Fibroblast of lung (primary cell): ENCODE measurements at regions not wholly inside any gene's neighbourhood (a gene's known extent, or its start where the extent isn't known, plus 50 kb on each side); places are given as distances from the start of the nearest gene placed in this dataset.

Experiments
- DNase-seq, 2 donors: peaks; one replicate each; pipeline versions ENCODE4 v3.0.0 to v3.0.0-alpha.2; 2010; ENCODE audit warnings: low read depth in 2 of 2
- H2AFZ ChIP-seq: 2 replicates; pipeline ENCODE4 v1.5.1; 2012; ENCODE audit warnings: low read length, control low read depth, inconsistent platforms
- H3K27ac ChIP-seq: 2 replicates; pipeline ENCODE4 v1.5.1; 2011; ENCODE audit warnings: low read length, control low read depth; ENCODE audit not compliant: insufficient read depth
- H3K27me3 ChIP-seq: 2 replicates; pipeline ENCODE4 v1.5.1; 2011; ENCODE audit warnings: mild to moderate bottlenecking, low read length; ENCODE audit not compliant: control insufficient read depth, insufficient read depth
- H3K36me3 ChIP-seq: 2 replicates; pipeline ENCODE4 v1.5.1; 2011; ENCODE audit warnings: low read length; ENCODE audit not compliant: control insufficient read depth, insufficient read depth
- H3K4me1 ChIP-seq: 2 replicates; pipeline ENCODE4 v1.5.1; 2011; ENCODE audit warnings: low read length; ENCODE audit not compliant: control insufficient read depth, insufficient read depth; ENCODE audit errors: extremely low read depth
- H3K4me2 ChIP-seq: 2 replicates; pipeline ENCODE4 v1.5.1; 2011; ENCODE audit warnings: low read length, control low read depth; ENCODE audit not compliant: insufficient read depth; ENCODE audit errors: extremely low read depth
- H3K4me3 ChIP-seq, 4 experiments: fragments of 200-600 bp in 1 of 4; sonication (generic) in 1 of 4; replicated peaks in 1 of 4; 2 replicates each; pipeline ENCODE4 v1.5.1; 2011 to 2016; ENCODE audit warnings: low read length in 4 of 4, low read depth in 3 of 4, mild to moderate bottlenecking in 3 of 4, control low read depth in 2 of 4, inconsistent platforms in 1 of 4, mixed read lengths in 1 of 4; ENCODE audit not compliant: insufficient read depth in 1 of 4; ENCODE audit errors: control extremely low read depth in 1 of 4
- H3K79me2 ChIP-seq: 2 replicates; pipeline ENCODE4 v1.5.1; 2012; ENCODE audit warnings: mild to moderate bottlenecking, low read length, inconsistent platforms; ENCODE audit not compliant: control insufficient read depth, insufficient read depth
- H3K9ac ChIP-seq: 2 replicates; pipeline ENCODE4 v1.5.1; 2011; ENCODE audit warnings: mild to moderate bottlenecking, low read length, control low read depth; ENCODE audit not compliant: insufficient read depth
- H3K9me3 ChIP-seq: 2 replicates; pipeline ENCODE4 v1.5.1; 2012; ENCODE audit warnings: low read depth, low read length; ENCODE audit not compliant: control insufficient read depth, insufficient read depth
- H4K20me1 ChIP-seq: 2 replicates; pipeline ENCODE4 v1.5.1; 2011; ENCODE audit warnings: low read length; ENCODE audit not compliant: control insufficient read depth, insufficient read depth; ENCODE audit errors: extremely low read depth
- CTCF ChIP-seq, 2 donors: IDR thresholded peaks in 1 of 2; conservative IDR thresholded peaks in 1 of 2; 1 replicate in 1 of 2; 2 replicates in 1 of 2; pipeline ENCODE4 v1.5.1; 2011 to 2012; ENCODE audit warnings: low read length in 2 of 2, control low read depth in 1 of 2, inconsistent platforms in 1 of 2, low read depth in 1 of 2, mild to moderate bottlenecking in 1 of 2
- EZH2 ChIP-seq: IDR thresholded peaks from 2 replicates; pipeline ENCODE4 v1.5.1; 2012; ENCODE audit warnings: low read length, control low read depth, mild to moderate bottlenecking; ENCODE audit errors: missing control alignments

- Histone ChIP-seq H3K4me1 (no peaks in the 10 kb centered on the region), H3K27ac (no peak overlapping the region), H4K20me1 (no peaks in the 10 kb centered on the region), H3K4me3 (no peak overlapping the region), H3K9me3 (no peaks in the 10 kb centered on the region), H3K36me3 (no peaks in the 10 kb centered on the region), H3K79me2 (no peaks in the 10 kb centered on the region), H3K9ac (no peak overlapping the region), H2AFZ (no peak overlapping the region), H3K27me3 (no peaks in the 10 kb centered on the region), H3K4me2 (no peak overlapping the region)
- TF ChIP-seq CTCF (conservative IDR thresholded peaks at IDR 0.05 in 1 of 2, IDR thresholded peaks at IDR 0.05 in 1 of 2; ENCODE audit: low read depth in 1 of 2, low read length in 2 of 2) (no peak), EZH2 (no peak)
- DNase-seq = no peak
Observed at GRCh38 chr10:14454629-14455028, 123.9 kb upstream of the FRMD4A start.

- no peaks in the 10 kb centered on the region for H4K20me1 ChIP-seq
- DNase-seq = no peak
- H3K9me3 ChIP-seq = no peaks in the 10 kb centered on the region
- H3K79me2 ChIP-seq = no peaks in the 10 kb centered on the region
- H3K27me3 ChIP-seq = no peaks in the 10 kb centered on the region
- no peak overlapping the region for H3K4me2 ChIP-seq
- no peak overlapping the region for H3K27ac ChIP-seq
- no peak overlapping the region for H3K9ac ChIP-seq
- no peak overlapping the region for H2AFZ ChIP-seq
- TF ChIP-seq CTCF (conservative IDR thresholded peaks at IDR 0.05 in 1 of 2, IDR thresholded peaks at IDR 0.05 in 1 of 2; ENCODE audit: low read depth in 1 of 2, low read length in 2 of 2) (no peak), EZH2 (no peak)
- no peaks in the 10 kb centered on the region for H3K36me3 ChIP-seq
- H3K4me1 ChIP-seq = no peaks in the 10 kb centered on the region
- H3K4me3 ChIP-seq = no peak overlapping the region
Observed at GRCh38 chr10:14454206-14454605, 123.5 kb upstream of the FRMD4A start.

- Histone ChIP-seq H3K9me3 (no peaks in the 10 kb centered on the region), H3K4me1 (no peaks in the 10 kb centered on the region), H3K4me2 (no peak overlapping the region), H2AFZ (no peak overlapping the region), H3K79me2 (no peaks in the 10 kb centered on the region), H3K27me3 (no peaks in the 10 kb centered on the region), H3K9ac (no peak overlapping the region), H3K4me3 (no peak overlapping the region), H4K20me1 (no peaks in the 10 kb centered on the region), H3K27ac (no peak overlapping the region), H3K36me3 (no peaks in the 10 kb centered on the region)
- TF ChIP-seq CTCF (conservative IDR thresholded peaks at IDR 0.05 in 1 of 2, IDR thresholded peaks at IDR 0.05 in 1 of 2; ENCODE audit: low read depth in 1 of 2, low read length in 2 of 2) (no peak), EZH2 (no peak)
- no peak for DNase-seq
Observed at GRCh38 chr10:14453593-14453992, 122.9 kb upstream of the FRMD4A start.
